Ureter (tissue), 1 donor: ENCODE measurements at regions not wholly inside any gene's neighbourhood (a gene's known extent, or its start where the extent isn't known, plus 50 kb on each side); places are given as distances from the start of the nearest gene placed in this dataset.

Experiments
- DNase-seq: peaks from one replicate; pipeline ENCODE4 v3.0.0-alpha.2; 2020; ENCODE audit warnings: low spot score
- donor health status: DM: yes; HTN: yes; CAD: no.

DNA sequence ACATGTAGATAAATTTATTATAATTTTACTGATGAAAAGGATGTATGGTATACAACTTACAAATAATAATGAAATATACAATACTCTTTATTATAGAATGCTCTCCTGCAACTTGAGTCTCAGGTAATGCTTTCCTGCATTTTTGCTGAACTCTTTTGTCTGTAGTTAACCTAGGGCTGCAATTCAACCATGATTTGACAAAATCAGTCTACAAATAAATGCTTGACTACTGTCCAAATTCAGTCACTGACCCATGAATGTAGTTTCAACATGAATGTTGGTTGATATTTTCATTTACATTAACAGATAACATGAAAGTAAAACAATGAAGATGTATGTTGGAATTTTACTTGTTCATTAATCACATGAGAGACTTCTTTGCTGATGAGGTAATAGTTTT, 320.9 kb downstream of the ZSWIM6 start:
- DNase-seq: no peak

DNA sequence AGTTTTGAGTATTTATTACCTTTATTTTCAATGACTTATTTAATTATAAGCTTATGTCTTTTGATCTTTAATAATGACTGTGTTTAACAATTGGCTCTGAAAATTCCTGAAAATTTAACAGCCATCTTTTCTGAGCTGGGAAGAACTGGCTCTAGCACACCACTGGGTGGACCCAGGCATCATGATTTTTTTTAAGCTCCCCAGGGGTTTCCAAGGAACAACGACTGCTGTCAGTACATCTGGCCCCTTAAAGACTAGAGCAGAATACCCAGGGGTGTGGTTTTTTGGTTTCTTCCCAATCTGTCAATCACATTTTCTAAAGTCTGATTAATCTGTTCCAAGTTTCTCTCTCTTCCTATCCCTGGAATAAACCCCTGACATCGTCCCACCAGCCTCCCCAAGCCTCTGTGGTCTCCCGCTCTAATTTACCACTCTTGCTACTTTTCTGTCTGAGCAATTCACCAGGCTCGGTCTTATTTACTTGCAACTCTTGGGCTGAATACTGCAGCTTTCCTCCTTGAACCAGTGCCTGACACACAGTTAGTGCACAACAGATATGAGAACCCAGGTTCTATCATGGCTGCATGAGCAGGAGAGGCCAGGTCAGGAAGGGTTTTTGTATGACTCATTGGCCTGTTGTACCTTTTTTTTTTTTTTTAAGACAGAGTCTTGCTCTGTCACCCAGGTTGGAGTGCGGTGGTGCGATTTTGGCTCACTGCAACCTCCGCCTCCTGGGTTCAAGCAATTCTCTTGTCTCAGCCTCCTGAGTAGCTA, 321.9 kb downstream of the ZSWIM6 start:
- DNase-seq: no peak

DNA sequence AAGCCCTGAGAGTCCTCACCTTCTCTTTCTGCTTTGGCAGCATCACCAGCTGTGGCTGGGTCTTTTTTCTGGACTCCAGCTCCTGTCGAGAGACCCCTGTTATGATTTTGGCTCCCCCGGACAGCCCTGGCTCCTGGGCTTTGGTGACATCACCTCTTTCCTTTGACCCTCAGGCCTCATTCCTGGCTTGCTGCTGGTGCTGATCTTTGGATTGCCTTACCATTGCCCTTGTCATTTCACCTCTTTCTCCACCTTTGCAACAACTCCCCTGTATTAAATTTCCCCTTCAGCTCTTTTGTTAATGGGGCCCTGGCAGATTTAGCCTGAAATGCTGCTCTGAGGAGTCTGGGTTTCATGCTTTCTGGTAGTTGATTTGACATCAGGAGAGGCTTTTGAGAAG, 322.8 kb downstream of the ZSWIM6 start:
- no peak for DNase-seq

DNA sequence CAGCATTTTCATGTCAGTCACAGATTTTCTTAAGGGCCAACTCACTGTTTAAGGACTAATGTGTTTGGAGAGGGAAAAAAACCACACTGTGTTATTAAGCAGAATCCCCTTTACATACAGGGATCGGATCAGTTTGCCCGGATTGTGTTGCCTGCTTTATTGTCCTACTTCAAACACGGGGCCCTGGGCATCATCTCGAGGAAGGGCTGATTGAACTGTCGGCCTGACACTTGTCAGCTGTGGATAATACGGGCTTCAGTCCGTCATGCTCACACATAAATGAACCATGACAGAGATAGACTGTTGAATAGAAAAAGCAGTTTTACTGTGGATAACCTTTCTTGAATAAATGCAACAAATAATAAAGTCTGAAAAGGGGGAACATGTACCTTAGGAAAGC, 325.0 kb downstream of the ZSWIM6 start:
- no peak for DNase-seq

DNA sequence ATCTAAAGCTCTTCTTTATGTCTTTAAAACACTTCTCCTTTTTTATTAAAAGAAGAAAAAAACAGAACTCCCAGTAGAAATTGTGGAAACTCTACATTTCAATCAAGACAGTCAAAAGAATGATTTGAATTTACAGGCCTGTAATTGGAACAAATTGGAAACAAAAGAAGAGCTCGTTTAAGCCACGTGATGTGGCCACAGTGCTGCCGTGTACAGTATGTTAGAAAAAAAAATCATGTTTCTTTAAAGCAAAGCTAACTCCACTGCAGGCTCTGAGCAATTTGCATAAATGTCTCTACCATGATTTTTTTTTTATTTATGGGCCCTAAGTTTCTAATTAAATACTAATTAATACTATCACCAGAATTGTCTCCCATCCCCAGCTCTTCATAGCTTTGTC, 325.6 kb downstream of the ZSWIM6 start:
- DNase-seq: no peak

DNA sequence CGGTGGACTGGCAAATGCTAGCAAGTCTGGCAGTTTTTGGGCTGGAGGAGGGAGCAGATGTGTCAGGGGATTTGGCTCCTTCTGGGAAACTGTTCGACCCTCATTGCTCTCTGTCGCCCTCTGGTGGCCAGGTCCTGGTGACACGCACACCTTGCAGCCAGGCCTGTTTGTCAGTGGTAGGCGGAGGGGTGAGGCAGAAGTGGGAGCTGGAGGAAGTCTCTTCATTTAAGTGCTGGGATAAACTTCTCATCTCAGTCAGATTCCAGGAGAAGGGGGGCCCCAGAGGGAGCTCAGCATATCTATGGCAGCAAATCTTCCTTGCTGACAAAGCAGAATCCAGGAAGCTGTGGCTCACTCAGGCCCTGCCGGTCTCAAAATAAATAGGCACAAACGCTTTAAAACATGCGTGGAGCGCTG, 326.5 kb downstream of the ZSWIM6 start:
- peak; percentile 86 for DNase-seq

DNA sequence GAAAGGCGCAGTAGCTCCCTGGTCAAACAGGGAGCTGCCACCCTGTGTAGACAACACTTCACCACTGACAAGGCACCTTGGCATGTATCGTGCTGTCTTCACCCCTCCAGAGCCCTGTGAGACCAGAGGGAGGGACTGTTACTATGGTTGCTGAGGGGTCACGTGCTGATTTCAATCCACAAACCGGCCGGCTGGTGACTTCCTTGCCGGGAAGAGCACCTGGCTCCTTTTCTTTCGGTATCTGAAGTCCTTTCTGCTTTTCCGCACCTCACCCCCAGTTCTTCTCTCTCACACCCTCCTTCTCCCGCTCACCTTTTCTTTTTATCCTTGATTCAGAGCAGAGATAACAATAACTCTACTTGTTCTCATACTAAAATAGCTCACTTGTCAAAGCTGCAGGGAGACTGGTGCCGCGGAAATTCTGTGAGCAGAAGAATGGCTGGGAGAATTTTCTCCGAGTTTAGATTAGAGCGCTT, 327.2 kb downstream of the ZSWIM6 start:
- no peak for DNase-seq

DNA sequence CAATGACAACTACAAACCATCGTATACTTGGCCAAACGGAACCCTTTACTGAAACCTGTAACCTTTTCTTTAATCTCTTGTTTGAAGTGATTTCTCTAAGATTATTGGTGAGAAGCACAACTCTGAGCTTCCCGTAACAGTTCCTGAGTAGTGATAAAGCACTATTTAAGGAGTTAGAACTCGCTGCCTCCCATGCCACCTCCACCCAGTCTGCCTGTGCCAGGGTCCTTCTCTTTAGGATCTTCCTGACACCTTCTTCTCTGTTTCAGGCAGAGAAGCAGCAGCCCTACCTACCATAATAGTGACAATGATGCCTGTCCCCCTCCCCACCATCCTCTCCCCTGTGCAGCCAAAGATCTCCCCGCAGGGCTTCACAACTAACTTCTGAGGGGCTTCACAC, 330.6 kb downstream of the ZSWIM6 start:
- no peak for DNase-seq

DNA sequence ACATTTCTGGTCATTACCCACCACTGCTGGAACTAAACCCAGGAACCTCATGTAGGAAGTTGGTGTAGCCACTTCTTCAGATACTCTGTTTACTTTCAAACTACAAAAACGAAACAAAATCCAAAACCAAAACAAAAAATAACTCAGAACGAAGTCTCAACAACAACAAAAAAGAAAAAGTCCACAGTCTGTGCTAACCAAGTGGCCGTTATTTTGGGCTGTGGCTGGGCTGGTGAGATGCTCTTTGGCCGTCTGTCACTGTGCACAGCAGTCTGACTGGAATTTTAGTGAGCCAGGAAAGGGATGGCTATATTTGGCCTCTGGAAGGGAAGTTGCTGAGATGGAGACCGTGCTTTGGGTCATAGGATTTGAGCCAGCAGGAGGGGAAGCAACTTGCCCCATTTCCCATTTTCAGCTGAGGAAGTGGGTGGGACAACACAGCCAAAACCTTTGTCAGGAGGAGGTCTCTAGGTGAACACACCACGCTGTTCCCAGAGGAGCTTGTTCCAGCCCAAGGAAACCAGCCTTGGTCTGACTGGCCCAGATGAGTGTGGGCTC, 334.1 kb downstream of the ZSWIM6 start:
- no peak for DNase-seq

DNA sequence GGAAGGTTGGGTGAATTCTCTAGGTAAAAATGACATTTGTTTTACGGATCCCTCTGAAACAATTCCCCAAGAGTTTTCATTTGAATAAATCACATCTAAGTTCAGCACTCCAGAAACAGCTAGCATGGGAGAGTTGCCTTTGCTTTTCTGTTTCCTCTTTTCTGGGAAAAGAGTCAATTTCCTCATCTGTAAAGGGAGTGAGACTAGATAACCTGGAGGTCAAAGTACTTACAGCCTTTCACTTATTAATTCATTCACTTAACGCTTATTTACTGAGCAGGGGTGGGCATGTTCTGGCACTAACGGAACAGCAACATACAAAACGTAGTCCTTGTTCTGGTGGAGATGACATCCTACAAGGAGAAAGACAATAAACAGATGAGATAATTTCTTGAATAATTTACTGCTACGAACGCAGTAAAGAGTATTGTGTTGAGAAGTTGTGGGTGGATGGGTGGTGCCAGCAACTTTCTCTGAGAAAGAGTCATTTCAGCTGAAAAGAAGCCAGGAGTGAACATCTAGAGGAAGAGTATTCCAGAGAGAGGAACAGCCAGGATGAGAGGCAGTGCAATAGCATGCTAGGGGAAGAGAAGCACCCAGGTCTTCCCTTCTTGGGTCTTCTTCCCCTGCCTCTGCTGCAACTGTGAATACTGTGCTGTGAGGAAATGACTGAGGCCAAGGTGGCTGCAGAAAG, 335.6 kb downstream of the ZSWIM6 start:
- DNase-seq: no peak

DNA sequence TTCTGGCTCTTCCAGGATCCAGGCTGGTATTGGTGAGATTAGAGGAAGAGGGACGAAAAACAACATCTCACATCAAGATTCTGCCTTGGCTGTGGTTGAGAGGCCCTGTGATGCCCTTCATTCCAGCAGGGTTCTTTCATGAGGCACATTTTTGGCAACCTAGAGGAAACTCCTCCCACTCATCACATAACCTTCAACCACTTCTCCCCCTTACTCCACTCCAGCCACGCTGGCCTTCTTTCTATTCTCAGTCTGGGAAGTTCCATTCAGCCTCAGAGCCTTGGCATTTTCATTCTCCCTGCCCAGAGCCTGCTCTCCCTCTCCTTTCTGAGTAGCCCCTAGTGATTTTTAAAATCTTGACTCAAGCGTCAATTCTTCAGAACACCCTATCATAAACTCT, 337.5 kb downstream of the ZSWIM6 start:
- DNase-seq: no peak

DNA sequence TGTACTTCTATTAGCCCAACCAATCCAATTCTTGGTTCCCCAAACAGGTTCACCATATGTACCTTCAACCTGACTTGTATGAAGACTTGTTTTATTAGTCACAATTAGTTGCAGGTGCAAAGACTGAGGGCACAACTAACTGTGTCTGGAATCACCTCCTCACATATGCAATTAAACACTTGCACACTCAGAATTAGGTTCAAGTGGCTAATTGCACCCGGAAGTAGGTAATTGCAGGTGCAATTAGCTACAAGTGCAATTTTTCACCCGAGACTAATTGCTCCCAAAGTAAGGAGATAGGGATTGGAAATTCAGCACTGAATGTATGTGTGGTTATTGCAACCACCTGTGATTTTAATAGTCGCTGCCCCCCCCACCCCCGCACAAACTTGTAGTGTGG, 338.9 kb downstream of the ZSWIM6 start:
- no peak for DNase-seq

DNA sequence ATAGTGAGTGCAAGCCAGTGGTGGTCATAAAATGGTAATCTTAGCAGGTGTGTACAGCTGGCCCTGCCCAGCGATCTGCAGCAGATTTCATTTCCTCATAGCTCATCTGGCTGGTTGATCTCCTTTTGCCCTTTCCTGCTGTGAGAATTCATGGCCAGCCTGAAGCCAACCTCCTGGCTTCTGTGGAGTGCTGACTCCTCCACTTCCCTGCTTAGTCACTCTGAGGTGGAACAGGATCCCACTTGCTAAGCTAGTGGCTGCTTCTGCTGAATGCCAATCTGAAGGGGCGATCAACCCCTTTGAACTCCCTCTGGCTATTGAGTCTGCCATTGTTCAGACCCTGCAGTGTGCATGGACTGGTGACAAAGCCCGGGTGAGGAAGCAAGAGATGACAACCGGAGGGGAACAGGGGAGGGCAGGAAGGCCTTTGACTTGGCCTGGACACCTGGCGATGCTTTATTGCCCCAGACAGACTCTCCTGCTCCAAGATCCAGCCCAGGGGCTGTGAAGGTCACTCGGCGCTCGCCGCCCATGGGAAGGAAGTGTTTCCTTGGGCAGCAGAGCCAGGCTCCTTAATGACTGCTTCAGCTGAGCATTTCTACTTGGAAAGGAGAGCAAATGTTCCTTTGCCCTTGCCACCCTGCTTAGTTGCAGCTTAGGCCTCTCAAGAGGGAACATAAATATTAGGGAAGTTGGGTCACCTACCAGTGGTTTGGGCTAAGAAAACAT, 341.1 kb downstream of the ZSWIM6 start:
- DNase-seq: peak; percentile 62

DNA sequence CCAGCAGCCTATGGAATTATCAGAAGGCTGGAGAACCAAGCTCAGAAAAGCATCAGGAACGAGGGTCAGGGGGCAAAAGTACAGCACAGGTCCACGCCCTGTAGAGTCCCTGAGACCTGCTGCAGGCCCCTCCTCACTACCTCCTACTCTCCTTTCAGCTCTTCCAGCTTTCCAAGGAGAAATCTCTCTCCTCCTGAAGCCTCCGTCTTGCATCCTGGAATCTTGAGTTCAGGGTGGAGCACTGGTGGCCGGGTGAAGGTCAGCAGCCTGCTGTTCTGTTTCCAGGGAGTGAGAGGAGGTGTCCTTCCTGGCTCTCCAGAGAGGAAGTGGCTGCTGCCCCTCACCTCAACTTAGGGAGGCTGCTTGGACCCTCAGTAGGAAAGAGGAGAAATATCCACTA, 342.3 kb downstream of the ZSWIM6 start:
- DNase-seq: no peak

DNA sequence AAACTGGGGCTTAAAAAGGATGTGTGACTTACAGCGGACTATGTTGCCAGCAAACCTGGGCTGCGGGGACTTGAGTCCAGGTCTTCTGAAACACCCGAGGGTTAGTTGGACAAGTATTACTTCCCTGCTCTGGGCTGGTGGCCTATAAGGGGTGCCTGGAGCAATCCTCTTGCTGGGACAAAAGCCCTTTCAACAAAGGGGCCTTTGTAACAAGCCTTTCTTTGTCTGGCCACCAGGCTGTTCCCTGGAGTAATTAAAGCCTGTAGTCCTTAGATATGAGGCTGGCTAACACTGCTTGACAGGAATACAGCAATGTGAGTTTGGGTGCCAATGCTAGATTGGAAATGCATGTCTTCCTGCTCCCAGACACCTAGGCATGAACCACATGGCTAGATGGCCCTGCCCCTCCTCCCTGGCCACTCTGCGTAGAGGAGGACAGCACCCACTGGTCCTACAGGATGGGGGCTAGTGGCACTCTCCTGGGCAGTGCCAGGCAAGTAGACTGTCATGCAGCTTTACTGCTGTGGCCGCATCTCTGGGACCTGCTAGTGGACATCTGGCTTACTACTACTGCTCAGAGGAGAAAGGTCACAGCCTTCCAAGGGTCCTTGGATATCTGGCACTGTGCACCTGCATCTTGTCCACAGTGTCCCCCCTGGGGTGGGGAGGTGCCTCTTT, 343.1 kb downstream of the ZSWIM6 start:
- no peak for DNase-seq

DNA sequence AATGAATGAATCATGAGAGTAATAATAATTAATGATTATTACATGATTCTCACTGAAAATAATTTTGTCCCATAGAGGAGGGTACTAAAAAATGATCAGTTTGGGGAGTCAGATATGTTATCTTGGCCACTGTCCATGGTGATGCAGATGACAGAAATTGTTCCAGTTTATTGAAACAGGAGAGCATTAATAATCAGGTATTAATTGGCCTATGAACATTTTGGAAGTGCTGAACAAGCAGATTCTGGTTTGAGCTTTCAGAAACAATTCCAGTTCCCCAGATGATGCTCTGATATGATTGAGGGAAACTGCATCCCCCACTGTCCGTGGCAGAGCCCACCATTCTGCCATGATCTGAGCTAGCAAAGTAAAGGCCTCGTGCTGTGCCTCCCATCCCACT, 345.2 kb downstream of the ZSWIM6 start:
- no peak for DNase-seq

DNA sequence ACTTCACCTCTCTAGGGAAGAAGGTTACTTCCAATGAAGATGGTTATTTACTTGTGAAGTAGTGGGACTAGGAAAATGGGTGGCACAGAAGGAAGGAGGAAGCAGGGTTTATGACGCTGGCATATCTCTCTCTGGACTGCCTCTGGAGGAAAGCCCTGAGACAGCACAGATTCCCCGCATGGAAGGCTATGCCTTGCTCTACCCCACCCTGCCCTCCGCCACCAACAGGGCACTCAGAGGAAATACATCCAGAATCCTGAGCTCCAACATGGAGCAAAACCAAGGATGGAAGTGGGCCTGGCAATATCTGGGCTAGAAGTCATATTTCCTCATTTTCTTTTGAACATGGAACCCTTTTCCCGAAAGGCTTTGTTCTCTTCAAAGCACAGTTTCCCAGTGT, 346.9 kb downstream of the ZSWIM6 start:
- DNase-seq: no peak

DNA sequence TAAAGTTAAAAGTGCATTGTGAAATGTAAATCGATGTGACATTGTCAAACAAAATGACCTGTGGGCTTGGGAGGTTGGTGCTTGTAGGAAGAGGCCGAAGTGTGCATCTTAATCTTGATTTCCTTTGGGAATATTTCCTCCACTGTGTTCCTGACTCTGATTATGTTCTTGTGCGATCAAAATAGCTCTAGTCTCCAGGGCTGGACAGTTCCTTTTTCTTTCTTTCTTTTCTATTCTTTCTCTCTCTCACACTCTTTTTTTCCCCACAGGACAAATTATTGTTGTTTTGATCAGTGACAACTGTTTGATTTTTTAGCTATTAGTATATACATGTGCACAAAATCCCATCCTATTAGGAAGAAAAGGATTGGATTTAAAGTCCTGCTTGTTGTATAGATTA, 347.5 kb downstream of the ZSWIM6 start:
- no peak for DNase-seq

DNA sequence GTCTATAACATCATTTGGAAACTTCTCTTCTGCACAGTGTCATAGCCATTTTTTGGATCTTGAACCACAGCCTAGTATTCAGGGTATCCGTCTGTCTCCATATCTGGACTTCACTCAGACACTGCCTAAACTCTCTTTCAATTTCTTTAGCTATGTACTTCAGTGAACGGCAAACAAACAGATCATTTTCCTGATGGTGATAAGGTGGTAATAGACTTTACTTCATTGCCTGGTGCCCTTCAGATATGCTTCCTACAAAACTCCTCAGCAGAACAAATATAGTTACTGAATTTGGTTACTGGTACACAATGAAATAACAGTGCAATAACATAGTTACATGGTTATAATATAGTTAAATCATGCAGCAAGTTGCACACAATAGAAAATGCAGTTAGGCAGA, 348.2 kb downstream of the ZSWIM6 start:
- DNase-seq: no peak

DNA sequence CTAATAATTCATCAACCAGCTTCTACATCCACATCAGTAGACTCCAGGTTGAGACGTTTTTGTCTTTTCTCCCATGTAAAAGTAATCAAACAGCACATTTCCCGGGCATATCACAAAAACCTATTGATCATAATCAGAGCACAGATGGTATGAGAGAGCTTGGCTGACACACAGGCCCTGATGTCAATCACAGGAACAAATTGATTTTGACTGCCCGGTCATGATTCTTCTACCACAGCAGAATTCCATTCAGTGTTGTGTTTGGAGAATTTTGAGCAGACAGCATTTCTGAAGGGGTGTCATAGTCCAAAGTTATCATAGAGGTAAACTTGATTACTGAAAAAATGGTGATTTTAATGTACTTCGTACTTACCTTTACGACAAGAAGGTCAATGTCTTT, 351.1 kb downstream of the ZSWIM6 start:
- no peak for DNase-seq

DNA sequence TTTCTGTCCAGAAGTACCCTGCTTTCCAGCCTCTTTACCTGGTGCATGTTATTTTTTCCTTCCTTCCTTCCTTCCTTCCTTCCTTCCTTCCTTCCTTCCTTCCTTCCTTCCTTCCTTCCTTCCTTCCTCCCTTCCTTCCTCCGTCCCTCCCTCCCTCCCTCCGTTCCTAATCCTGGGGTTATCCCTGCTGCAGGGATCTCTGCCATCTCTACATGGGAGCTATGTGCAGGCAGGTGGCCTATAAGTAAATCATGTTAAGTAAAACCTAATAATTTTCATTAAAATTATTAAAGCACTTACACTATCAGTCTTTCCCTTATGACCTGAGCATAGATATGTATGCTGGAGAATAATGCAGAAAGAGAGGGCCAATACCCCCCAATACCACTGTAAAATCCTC, 351.9 kb downstream of the ZSWIM6 start:
- DNase-seq: no peak
